ENCODE measurements at regions not wholly inside any gene's neighbourhood (a gene's known extent, or its start where the extent isn't known, plus 50 kb on each side); places are given as distances from the start of the nearest gene placed in this dataset.

DNA sequence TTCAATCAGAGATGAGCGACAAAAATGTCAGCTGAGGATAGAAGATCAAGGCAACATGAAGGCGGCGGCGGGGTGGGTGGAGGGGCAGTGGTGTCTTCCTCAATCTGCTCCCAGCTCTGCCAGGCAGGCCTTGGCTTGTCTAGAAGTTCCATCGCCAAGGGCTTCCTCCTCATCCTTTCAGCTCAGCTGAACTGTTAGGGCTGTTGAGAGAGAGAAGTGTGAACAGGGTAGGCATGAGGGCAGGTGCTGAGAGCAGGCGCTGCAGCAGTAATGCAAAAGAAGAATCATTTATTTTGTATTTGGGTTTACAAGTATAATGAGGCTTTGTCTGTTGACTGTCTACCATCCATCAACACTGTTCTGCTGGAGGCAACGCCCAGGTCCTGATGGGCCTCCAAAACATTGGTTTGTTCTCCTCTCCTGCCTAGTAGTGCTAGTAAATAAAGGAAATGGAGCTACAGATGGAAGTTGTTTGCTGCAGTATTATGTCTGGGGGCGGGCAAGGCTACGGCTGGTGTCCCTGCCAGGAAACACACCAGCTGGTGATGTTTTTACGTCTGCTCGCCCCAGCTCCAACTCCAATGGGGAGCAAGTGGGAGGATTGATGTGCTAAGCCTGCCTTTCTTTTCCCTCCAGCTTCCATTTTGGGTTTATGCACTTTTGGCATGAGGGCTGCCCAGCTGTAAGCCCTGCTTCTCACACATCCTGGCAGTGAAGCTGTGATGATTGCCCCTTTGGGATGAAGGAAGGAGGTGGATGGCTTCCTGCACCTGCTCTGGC is 139.4 kb upstream of the BOD1L1 start:
- Histone ChIP-seq H3K27ac (ENCODE audit: low read depth, low read length) (no peak overlapping the region), H3K27me3 (ENCODE audit: control insufficient read depth, insufficient read depth, low read length) (no peaks in the 10 kb centered on the region), H3K9me3 (ENCODE audit: control insufficient read depth, insufficient read depth, low read length) (peaks cover under 1% of the 10 kb centered on the region; the same call in 1 of the 2 replicates), H3K4me3 (ENCODE audit: low read depth, low read length) (no peak overlapping the region)
- POLR2A ChIA-PET = no interaction called here
- no peak for TF ChIP-seq CTCF (IDR thresholded peaks at IDR 0.05; ENCODE audit: low read depth, low read length)
- CTCF ChIA-PET = interaction anchor here (0.6 kb wide), 1 partner anchor 119 kb away, joined by 3 read pairs; no protein-coding TSS in a partner anchor
- DNase-seq (ENCODE audit: low read depth, low spot score) = no peak

DNA sequence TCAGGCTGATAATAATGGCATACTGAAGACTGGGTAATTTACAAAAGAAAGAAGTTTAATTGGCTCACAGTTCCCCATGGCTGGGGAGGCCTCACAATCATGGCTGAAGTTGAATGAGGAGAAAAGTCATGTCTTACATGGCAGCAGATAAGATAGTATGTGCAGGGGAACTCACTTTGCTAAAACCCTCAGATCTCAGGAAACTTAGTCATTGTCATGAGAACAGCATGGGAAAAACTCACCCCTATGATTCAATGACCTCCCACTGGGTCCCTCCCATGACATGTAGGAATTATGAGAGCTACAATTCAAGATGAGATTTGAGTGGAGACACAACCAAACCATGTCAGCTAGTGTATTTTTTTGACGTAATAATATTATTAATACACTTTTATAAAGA is 149.8 kb upstream of the BOD1L1 start:
- Histone ChIP-seq H3K4me3 (ENCODE audit: low read depth, low read length) (no peak overlapping the region), H3K27ac (ENCODE audit: low read depth, low read length) (no peak overlapping the region), H3K9me3 (ENCODE audit: control insufficient read depth, insufficient read depth, low read length) (no peaks in the 10 kb centered on the region), H3K27me3 (ENCODE audit: control insufficient read depth, insufficient read depth, low read length) (no peaks in the 10 kb centered on the region)
- no peak for TF ChIP-seq CTCF (IDR thresholded peaks at IDR 0.05; ENCODE audit: low read depth, low read length)
- no peak for DNase-seq (ENCODE audit: low read depth, low spot score)
- ChIA-PET CTCF (no interaction called here), POLR2A (no interaction called here)

DNA sequence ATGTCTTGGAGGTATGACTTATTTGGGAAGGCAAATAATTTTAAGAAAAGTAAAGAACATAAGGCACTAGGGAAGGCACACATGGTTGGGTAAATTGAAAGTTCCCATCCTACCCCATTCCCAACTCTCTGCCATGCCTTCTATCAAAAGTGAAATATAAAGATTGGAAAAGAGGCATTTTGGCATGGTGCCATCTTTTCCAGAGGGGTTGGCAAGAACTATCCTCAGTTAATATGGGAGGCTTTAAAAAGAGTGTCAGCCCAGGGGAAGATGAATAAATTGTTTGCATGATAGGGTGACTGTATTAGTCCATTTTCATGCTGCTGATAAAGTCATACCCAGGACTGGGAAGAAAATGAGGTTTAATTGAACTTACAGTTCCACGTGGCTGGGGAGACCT is 150.8 kb upstream of the BOD1L1 start:
- H3K27me3 ChIP-seq (ENCODE audit: control insufficient read depth, insufficient read depth, low read length) = no peaks in the 10 kb centered on the region
- H3K4me3 ChIP-seq (ENCODE audit: low read depth, low read length) = no peak overlapping the region
- no peak for TF ChIP-seq CTCF (IDR thresholded peaks at IDR 0.05; ENCODE audit: low read depth, low read length)
- no peaks in the 10 kb centered on the region for H3K9me3 ChIP-seq (ENCODE audit: control insufficient read depth, insufficient read depth, low read length)
- no peak overlapping the region for H3K27ac ChIP-seq (ENCODE audit: low read depth, low read length)
- CTCF ChIA-PET = no interaction called here
- POLR2A ChIA-PET = no interaction called here
- no peak for DNase-seq (ENCODE audit: low read depth, low spot score)

- Histone ChIP-seq H3K27me3 (ENCODE audit: control insufficient read depth, insufficient read depth, low read length) (no peaks in the 10 kb centered on the region), H3K27ac (ENCODE audit: low read depth, low read length) (peak overlapping the region; percentile 24), H3K4me3 (ENCODE audit: low read depth, low read length) (no peak overlapping the region), H3K9me3 (ENCODE audit: control insufficient read depth, insufficient read depth, low read length) (no peaks in the 10 kb centered on the region)
- ChIA-PET POLR2A (no interaction called here), CTCF (no interaction called here)
- DNase-seq (ENCODE audit: low read depth, low spot score) = no peak
- no peak for TF ChIP-seq CTCF (IDR thresholded peaks at IDR 0.05; ENCODE audit: low read depth, low read length)
Observed at GRCh38 chr4:13782231-13782630, 154.7 kb upstream of the BOD1L1 start.

- Histone ChIP-seq H3K9me3 (ENCODE audit: control insufficient read depth, insufficient read depth, low read length) (no peaks in the 10 kb centered on the region), H3K27ac (ENCODE audit: low read depth, low read length) (no peak overlapping the region), H3K27me3 (ENCODE audit: control insufficient read depth, insufficient read depth, low read length) (no peaks in the 10 kb centered on the region), H3K4me3 (ENCODE audit: low read depth, low read length) (no peak overlapping the region)
- CTCF ChIA-PET = no interaction called here
- POLR2A ChIA-PET = no interaction called here
- no peak for DNase-seq (ENCODE audit: low read depth, low spot score)
- TF ChIP-seq CTCF (IDR thresholded peaks at IDR 0.05; ENCODE audit: low read depth, low read length) = no peak
Observed at GRCh38 chr4:13783800-13784411, 156.4 kb upstream of the BOD1L1 start.
